Ovary (tissue), 3 donors: ENCODE measurements at regions not wholly inside any gene's neighbourhood (a gene's known extent, or its start where the extent isn't known, plus 50 kb on each side); places are given as distances from the start of the nearest gene placed in this dataset.
"Not testable (repeated sequence)": the region's sequence is repeated elsewhere in the genome, so short reads cannot be mapped to it uniquely, and the experiment has no call there.

ENCODE experiments used
- CTCF ChIP-seq, 3 donors: fragments of 450-650 bp in 2 of 3; fragments of 200-600 bp in 1 of 3; IDR thresholded peaks; one replicate each; pipeline versions ENCODE4 v1.5.1 to v1.8.0; 2016 to 2022; ENCODE audit warnings: antibody characterized with exemption in 3 of 3, mild to moderate bottlenecking in 1 of 3
- EP300 ChIP-seq: sonication (generic); formaldehyde crosslinking; IDR thresholded peaks from one replicate; pipeline ENCODE4 v1.6.1; 2017; ENCODE audit warnings: antibody characterized with exemption
- POLR2A ChIP-seq: fragments of 450-650 bp; IDR thresholded peaks from one replicate; pipeline ENCODE4 v1.6.1; 2017; ENCODE audit warnings: antibody characterized with exemption, mild to moderate bottlenecking, moderate library complexity
- donor health status: DM: no; HTN: no; CAD: no.

GRCh38 chr5:99521666-99522065, 592.9 kb upstream of the CHD1 start:
- not testable (repeated sequence) for TF ChIP-seq POLR2A; CTCF (IDR thresholded peaks at IDR 0.05); EP300
